Left renal cortex interstitium (tissue), 4 donors: ENCODE measurements at regions not wholly inside any gene's neighbourhood (a gene's known extent, or its start where the extent isn't known, plus 50 kb on each side); places are given as distances from the start of the nearest gene placed in this dataset.

Experiments used
- DNase-seq, 4 donors: peaks; one replicate each; pipeline ENCODE4 v3.0.0-alpha.2; 2013; ENCODE audit warnings: low read depth in 4 of 4, low spot score in 2 of 4, missing footprints in 1 of 4

DNA sequence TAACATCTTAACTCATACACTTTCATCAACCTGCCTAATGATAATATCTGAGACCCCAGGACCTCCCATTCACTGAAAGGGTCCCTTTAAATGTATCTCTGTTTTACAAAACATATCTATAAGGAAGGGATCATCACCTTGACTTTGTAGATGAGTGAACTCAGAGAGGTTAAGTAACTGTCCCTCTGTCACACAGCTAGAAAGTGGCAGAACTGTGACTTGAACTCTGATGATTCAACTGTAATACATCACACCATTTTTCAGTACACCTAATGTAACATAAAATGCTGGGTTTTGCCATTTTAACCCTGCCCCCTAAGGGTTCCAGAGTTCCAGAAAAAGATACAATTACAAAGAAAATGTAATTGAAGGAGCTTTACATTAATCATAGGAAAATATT is 234.6 kb downstream of the ZEB2 start:
- no peak for DNase-seq

DNA sequence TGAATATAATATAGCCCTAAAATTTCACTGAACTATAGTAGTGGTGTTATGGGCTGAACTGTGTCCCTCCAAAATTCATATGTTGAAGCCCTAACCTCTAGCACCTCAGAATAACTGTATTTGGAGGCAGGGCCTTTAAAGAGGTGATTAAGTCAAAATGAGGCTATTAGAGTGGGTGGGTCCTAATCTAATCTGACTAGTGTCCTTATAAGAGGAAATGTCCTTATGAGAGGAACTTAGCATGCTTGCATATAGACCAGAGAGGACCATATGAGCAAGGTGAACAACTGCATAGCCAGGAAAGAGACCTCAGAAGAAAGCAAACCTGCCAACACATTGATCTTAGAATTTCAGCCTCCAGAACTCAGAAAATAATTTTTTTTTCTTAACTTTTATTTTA is 238.4 kb downstream of the ZEB2 start:
- no peak for DNase-seq

DNA sequence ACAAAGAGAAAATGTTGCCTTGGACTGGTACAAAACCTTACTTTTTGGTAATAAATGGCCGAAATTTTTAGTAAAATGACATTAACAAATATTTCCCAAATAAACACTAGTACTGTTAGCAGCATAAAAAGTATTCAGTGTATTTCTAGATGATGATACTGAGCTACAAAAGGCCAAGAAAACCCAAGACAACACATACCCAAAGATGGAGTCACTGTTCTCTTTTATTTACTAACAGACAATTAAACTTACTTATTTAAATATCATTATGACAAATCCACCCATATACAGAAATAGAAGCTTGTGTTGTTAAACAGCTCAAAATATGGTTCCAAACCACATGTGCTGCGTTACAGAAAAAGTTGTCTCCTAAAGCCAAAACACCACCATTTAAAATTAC is 239.9 kb downstream of the ZEB2 start:
- DNase-seq, result no peak

DNA sequence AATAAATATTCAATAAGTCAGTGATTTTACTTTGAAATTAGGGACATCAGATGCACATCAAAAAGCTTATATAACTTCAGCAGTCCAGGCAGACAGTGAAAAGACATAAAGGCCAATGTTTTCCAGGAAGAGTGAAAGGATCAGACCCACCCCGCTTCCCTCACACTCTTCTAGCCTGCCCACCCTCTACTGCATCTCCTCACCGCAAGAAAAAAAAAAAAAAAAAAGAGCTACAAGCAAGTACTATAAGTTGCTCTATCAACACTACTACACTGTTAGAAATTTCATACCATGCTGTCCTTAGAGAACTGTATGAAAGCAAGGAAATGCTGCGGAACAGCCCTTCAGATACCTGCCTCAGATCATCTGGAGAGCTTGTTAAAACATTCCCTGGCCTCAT is 240.8 kb downstream of the ZEB2 start:
- DNase-seq, result no peak

DNA sequence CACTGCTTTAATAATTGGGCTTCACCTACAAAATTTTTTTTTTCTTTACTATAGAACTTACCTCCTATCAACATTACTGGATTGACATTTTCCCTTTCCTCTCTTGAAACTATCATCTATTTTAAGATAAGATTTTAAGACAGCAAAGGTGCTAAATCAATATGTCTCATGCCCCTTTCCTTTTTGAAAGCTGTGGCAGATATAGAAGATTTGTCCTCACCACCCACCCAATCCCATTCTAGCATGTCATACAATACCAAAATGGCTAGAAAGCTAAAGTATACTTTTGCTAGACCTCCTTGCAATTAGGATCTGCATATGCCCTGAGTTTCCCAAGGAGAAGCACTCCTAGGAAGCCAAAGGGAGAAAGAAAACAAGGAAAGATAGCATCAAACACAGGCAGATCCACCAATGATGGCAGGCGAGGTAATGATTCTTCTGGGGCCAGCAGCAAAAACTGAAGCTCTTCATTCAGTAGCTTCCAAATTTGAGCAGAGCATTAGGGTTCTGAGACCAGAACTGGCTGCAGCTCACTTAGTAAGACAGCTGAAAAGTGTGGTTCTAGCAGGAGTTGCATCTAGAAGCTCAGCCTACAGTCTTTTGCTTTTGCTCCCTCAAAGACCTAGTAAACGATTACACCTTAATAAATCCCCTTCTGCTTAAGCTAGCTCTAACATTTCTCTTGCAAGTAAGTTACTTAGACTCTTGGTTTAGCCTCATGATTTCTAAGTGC is 242.1 kb downstream of the ZEB2 start:
- DNase-seq, result no peak

DNA sequence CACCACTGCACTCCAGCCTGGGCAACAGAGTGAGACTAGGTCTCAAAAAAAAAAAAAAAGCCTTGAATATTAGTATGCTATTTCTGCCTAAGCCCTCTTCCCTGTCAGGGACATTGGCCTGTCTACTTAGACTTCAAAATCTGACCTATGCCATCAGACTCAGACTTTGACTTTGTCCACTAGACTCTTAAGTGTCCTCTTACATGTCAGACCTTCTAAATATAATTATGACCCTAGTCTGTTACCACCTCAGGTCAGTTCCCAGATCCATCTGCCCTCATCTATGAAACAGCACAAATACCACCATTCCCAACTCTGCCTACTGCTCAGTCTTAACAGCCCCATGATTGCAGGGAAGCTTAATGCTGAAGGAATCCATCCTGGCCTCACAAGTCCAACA is 244.6 kb downstream of the ZEB2 start:
- DNase-seq, result no peak

DNA sequence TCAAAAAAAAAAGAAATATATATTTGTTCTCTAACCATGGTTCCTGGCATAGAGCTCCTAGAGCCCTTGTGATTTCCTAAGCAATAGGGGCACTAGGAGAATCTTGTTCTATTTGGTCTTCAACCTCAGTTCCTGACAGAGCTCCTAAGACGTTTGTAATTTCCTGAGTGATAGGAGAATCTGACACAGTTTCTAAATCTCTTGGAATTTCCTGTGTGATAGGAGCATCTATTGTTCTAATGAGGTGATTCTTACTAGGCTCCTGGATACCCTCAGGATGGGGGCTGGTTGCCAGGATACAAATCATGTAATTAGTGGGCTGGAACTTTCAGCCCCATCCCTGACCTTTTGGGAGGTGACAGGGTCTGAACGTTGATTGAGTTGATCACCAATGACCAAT is 245.8 kb downstream of the ZEB2 start:
- DNase-seq, result no peak

DNA sequence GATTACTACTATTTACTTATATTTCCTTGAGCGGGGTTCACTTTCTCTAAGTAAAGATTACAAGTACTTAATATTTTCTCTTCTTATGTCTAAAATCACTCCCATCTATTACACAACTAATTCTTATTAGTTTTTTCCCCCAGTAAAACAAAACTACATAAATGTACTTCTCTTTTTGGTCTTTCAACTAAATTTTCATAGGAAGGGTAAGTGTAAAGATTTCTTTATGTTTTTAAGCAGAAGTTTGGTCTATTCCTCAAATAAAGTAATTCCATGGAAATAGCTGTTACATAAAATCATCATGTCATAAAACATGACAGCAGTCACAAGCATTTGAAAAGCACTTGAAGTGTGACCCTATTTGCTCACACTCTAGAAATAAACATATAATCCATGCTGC is 249.0 kb downstream of the ZEB2 start:
- no peak for DNase-seq

DNA sequence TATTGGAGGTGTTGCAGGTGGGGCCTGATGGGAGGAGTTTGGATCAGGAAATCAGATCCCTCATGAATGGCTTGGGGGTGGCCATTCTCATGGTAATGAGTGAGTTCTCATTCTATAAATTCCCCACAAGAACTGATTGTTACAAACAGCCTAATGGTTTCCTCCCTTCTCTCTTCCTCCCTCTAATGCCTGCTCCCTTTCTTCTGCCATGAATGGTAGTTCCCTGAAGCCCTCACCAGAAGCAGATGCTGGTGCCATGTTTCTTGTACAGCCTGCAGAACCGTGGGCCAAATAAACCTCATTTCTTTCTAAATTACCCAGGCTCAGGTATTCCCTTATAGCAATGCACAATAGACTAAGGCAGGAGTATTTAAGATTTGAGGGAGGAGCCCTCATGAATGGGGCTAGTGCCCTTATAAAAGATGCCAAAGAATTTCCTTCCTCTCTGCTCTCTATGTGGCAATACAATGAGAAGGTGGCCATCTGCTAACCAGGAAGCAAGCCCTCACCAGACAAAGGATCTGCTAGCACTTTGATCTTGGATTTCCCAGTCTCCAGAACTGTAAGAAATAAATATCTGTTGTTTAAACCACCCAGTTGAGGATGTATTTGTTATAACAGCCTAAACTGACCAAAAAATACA is 251.8 kb downstream of the ZEB2 start:
- no peak for DNase-seq

DNA sequence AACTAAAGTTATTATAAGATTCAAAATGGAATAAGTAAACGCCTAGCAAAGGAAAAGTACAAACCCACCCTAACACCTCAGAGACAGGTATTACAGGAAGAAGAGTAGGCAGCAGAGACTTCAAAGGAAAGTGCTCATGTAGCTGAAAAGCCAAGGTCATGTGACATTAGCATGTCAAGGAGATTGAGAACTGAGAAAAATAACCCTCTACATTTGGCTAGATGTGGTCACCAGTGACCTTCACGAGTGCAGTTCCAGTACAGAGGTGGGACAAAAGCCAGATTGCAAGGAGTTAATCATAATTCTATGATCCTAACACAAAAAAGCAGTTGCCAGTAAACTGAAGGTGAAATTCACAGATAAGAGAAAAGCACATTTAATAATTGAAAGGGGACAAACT is 252.7 kb downstream of the ZEB2 start:
- DNase-seq, result no peak

DNA sequence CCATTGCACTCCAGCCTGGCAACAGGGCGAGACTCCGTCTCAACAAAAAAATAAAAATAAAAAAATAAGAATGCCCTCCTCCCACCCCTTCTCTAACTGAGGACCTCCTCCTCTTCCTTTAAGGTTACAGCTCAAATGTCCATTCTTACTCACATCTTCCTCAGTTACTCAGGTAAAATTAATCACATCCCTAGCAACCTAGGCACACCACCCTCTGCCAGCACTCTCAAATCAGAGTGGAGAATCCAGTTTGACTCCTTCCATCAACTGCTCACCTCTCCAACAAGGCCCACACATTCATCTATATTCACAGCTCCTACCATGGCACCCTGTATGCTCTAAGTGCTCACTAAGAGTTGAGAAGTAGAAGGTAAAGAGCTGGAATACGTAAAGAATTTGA is 254.3 kb downstream of the ZEB2 start:
- no peak for DNase-seq

DNA sequence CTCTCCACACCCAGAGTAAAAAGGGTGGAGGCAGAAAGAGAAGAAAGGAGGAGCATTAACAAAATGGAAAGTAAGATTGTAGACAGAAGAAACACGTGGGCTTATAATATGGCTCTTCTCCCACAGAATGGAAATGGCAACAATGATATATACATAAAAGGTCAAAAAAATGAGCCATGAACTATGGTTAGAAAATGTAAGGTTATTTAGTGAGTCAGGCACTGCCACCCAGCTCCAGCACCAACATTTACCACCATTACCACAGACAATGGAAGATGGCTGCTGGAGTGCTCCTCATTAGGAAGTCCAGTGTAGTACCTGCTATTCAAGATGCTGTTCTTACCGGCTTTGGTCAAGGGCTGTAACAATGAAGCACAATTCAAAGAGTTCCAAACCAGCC is 258.0 kb downstream of the ZEB2 start:
- no peak for DNase-seq

DNA sequence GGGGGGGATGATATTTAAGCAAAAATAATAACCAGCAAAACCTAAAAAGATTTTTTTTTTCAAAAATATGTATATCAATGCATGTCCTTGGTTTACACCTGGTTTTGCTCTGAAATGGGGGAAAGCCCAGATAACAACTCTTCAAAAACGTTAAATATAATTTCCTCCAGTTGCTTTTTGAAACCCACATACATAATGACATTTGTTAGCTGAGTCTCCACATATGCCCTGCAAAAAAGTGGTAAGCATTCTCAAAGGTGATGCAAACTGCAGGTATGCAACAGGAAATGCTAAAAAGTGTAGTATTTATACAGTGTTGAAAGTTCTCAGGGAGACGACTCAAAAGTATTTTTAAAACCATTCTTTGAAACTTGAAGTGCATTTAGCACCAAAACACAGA is 258.6 kb downstream of the ZEB2 start:
- no peak for DNase-seq

DNA sequence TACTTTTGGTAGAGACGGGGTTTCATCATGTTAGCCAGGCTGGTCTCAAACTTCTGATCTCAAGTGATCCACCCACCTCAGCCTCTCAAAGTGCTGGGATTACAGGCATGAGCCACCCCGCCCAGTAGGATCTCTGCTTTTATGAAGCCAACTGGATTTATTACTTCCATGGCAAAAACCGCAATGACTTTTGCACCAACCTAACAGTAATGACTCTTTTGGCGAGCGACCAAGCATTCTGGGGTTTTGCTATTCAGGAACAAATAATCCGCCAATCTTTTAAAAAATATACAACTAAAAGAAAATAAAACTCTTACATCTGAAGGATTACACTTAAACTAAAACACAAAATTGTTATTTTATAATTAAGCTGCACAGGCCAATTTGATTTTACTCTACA is 260.6 kb downstream of the ZEB2 start:
- no peak for DNase-seq

DNA sequence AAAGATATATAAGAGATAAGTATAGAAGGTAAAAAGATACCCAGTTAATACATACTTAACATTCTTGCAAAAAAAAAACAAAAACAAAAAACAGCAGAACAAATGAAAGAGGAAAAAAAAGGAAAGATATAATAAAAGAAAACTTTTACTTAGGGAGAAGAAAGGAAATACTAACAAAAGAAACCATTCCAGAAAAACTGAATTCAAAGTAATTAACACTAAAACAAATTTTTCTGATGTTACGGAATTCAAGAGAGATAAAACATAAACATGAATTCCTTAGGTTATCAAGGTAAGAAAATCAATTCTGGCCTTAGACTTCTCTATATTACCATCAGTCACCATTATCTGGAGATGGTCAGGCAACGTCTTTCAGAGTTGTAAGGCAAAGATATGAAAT is 261.8 kb downstream of the ZEB2 start:
- no peak for DNase-seq

DNA sequence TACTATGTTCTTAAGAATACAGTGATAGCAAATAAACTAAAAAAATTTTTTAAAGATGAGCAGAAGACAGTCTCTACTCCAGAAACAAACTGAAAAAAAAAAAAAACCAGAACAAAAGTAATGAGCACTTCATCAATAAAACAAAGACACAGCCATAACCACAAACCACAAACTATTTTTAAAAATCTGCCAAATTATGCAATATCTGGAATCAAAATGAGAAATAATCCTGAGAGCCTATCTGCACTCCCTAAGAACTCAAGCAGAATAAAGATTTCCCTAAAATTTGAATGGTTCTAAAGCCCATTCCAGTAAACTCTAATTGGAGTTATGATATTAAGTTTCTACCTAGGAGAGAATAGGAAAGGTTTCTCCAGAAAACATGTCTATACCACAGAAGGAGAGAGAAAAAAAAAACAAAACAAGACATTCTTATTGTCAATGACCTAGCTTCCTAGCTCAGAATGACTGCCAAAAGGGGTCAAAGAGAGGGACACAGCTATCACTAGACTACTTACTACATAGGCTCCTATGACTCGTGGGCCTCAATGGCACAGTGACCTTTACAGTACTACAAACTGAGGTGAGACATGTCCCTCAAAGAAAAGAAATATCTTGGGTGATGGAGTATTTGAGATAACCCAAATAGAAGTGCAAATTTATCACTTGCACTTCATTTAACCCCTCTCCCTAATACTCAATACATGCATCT is 262.8 kb downstream of the ZEB2 start:
- no peak for DNase-seq

DNA sequence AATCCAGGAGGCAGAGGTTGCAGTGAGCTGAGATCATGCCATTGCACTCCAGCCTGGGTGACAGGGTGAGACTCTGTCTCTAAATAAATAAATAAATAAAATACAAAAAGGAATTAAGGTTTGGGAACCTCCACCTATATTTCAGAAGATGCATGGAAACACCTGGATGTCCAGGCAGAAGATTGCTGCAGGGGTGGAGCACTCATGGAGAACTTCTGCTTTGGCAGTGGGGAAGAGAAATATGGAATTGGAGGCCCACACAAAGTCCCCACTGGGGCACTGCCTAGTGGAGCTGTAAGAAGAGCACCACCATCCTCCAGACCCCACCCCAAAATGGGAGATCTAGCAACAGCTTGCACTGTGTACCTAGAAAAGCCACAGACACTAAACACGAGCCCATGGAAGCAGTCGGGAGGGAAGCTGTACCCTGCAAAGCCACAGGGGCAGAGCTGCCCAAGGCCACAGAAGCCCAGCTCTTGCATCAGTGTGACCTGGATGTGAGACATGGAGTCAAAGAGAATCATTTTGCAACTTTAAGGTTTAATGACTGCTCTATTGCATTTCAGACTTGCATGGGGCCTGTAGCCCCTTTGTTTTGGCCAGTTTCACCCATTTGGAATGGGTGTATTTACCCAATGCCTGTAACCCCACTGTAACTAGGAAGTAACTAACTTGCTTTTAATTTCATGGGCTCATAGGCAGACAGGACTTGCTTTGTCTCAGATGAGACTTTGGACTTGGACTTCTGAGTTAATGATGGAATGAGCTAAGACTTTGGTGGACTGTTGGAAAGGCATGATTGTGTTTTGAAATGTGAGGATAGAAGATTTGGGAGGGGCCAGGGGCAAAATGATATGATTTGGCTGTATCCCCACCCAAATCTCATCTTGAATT is 265.3 kb downstream of the ZEB2 start:
- no peak for DNase-seq

DNA sequence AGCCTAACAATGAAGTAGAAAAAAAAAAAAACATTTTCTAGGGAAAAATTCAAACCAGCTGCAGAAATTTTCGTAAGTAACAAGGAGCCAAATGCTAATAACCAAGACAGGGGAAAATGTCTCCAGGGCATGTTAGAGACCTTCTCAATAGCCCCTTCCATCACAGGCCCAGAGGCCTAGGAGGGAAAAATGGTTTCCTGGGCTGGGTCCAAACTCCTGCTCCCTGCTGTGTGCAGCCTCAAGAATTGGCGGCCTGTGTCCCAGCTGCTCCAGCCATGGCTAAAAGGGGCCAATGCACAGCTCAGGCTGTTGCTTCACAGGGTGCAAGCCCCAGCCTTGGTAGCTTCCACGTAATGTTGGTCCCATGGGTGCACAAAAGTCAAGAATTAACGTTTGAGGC is 266.2 kb downstream of the ZEB2 start:
- no peak for DNase-seq

DNA sequence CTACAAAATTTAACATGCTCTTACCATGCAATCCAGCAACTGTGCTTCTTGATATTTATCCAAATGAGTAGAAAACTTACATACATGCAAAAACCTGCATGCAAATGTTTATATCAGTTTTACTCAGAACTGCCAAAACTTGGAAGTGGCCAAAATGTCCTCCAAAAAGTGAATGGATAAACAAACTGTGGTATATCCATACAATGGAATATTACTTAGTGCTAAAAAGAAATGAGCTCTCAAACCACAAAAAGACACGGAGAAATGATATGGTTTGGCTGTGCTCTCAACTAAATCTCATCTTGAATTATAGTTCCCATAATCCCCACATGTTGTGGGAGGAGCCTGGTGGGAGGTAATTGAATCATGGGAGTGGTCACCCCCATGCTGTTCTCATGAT is 267.2 kb downstream of the ZEB2 start:
- no peak for DNase-seq

DNA sequence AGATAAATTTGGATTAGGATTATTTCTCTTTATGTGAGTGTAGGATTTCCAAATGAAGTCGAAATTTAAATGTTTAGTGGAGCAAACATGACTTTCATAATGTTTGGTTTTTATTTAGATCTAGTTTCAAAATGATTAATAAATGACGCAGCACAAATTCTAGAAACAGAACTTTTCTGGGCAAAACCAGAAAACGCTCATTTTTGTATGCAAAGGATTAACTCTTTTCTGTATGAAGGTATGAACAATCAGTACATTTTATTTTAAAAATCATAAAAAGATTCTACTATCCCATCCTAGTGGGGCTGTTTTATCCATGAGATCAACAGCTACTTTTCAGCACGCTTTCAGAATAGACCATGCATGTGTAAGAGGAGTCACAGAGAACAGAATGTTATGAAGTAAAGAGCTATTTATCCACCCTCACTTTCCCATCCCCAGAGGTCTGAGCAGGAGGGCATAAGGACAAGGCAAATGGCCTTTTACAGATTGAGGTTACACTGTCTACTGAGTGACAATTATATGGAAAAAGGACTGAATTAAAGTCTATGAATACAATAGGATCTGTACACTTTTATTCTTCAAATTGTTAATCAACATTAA is 270.8 kb downstream of the ZEB2 start:
- no peak for DNase-seq
